Prostate gland (tissue), 2 donors: ENCODE measurements at regions not wholly inside any gene's neighbourhood (a gene's known extent, or its start where the extent isn't known, plus 50 kb on each side); places are given as distances from the start of the nearest gene placed in this dataset.
"Not testable (repeated sequence)": the region's sequence is repeated elsewhere in the genome, so short reads cannot be mapped to it uniquely, and the experiment has no call there.

ENCODE experiments used
- DNase-seq: peaks from one replicate; pipeline ENCODE4 v3.0.0-alpha.2; 2019; ENCODE audit warnings: low spot score
- H3K27ac ChIP-seq, 2 donors: fragments of 200-600 bp; sonication (generic); 2 replicates each; pipeline ENCODE4 v1.5.1; 2017 to 2019
- H3K27me3 ChIP-seq: fragments of 200-600 bp; sonication (generic); replicated peaks from 2 replicates; pipeline ENCODE4 v1.5.1; 2019; ENCODE audit not compliant: insufficient read depth
- H3K36me3 ChIP-seq, 2 donors: fragments of 200-600 bp; sonication (generic); 1 replicate in 1 of 2; 2 replicates in 1 of 2; pipeline versions ENCODE4 v1.5.1 to v1.8.1; 2017 to 2019
- H3K4me1 ChIP-seq: fragments of 200-600 bp; sonication (generic); replicated peaks from 2 replicates; pipeline ENCODE4 v1.5.1; 2019
- H3K4me3 ChIP-seq, 2 donors: fragments of 200-600 bp; sonication (generic); 2 replicates each; pipeline ENCODE4 v1.5.1; 2017 to 2019
- H3K9me3 ChIP-seq: fragments of 200-600 bp; sonication (generic); 2 replicates; pipeline ENCODE4 v1.5.1; 2017
- POLR2A ChIP-seq: fragments of 450-650 bp; IDR thresholded peaks from one replicate; pipeline ENCODE4 v1.6.1; 2016; ENCODE audit warnings: antibody characterized with exemption, mild to moderate bottlenecking
- POLR2AphosphoS5 ChIP-seq: sonication (generic); formaldehyde crosslinking; IDR thresholded peaks from one replicate; pipeline ENCODE4 v1.6.1; 2017; ENCODE audit warnings: antibody characterized with exemption
- WGBS: methylation state at CpG from one replicate; pipeline ENCODE4 v1.1.5; 2018; 5-methylcytosine and 5-hydroxymethylcytosine counted together
- intact Hi-C: fragments of 100-400 bp; cut with DNase I; formaldehyde crosslinking; loops from one replicate; pipeline ENCODE4 v1.14.2; 2022
- TF ChIP-seq, protein P1 (sequence below), 4 experiments: fragments of 200-600 bp in 2 of 4; fragments of 450-650 bp in 2 of 4; sonication (generic) in 2 of 4; IDR thresholded peaks; 1 replicate in 3 of 4; 2 replicates in 1 of 4; pipeline ENCODE4 v1.5.1; 2016 to 2019; ENCODE audit warnings: antibody characterized with exemption in 4 of 4, mild to moderate bottlenecking in 2 of 4, moderate library complexity in 2 of 4

DNA sequence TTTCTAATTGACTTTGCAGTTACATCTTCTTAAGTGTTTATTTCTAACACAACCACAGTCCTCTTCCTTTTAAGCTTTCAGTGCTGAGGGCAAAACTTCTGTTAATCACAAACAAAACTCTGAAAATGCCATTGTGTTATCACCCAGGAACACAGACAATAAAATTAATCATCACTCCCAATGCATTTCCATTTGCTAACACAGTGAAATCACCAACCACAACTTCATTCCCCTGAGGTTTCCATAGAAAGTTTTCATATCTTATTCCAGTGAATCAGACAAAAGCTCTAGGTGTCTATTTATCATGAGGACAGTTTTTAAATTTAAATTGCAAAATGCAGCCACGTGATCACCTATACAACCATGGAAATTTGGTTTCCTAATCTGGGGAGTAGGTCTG is 516.2 kb upstream of the TSPY4 start:
- no peak for DNase-seq
- intact Hi-C loops = no loop called here
- H3K9me3 ChIP-seq = no peaks in the 10 kb centered on the region
- H3K36me3 ChIP-seq = no peaks in the 10 kb centered on the region
- TF ChIP-seq POLR2AphosphoS5 (no peak), POLR2A (no peak)
- TF ChIP-seq, protein P1, sequence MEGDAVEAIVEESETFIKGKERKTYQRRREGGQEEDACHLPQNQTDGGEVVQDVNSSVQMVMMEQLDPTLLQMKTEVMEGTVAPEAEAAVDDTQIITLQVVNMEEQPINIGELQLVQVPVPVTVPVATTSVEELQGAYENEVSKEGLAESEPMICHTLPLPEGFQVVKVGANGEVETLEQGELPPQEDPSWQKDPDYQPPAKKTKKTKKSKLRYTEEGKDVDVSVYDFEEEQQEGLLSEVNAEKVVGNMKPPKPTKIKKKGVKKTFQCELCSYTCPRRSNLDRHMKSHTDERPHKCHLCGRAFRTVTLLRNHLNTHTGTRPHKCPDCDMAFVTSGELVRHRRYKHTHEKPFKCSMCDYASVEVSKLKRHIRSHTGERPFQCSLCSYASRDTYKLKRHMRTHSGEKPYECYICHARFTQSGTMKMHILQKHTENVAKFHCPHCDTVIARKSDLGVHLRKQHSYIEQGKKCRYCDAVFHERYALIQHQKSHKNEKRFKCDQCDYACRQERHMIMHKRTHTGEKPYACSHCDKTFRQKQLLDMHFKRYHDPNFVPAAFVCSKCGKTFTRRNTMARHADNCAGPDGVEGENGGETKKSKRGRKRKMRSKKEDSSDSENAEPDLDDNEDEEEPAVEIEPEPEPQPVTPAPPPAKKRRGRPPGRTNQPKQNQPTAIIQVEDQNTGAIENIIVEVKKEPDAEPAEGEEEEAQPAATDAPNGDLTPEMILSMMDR (IDR thresholded peaks at IDR 0.05) = no peak
- no peak overlapping the region for H3K27ac ChIP-seq
- H3K4me1 ChIP-seq = no peaks in the 10 kb centered on the region
- H3K4me3 ChIP-seq = no peak overlapping the region
- 18% methylated on average over 1 of the region's 1 CpG for whole genome bisulfite sequencing
- no peaks in the 10 kb centered on the region for H3K27me3 ChIP-seq

DNA sequence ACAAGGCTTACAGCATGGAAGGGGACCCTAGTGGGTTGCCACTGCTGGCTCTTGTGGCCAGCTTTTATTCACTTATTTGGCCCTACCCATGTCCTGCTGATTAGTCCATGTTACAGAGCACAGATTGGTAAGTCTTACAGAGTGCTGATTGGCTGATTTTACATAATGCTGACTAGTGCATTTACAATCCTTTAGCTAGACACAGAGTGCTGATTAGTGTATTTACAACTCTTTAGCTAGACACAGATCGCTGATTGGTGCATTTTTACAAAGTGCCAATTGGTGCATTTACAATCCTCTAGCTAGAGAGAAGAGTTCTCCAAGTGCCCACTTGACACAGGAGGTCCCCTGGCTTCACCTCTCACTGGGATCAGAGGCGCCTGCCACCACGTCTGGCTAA is 485.0 kb upstream of the TSPY4 start:
- intact Hi-C loops = no loop called here
- TF ChIP-seq POLR2A (no peak), POLR2AphosphoS5 (no peak)
- TF ChIP-seq, protein P1 (IDR thresholded peaks at IDR 0.05) = no peak

GRCh38 chrY:8888371-8888770 is 448.9 kb upstream of the TSPY4 start:
- no peaks in the 10 kb centered on the region for H3K4me1 ChIP-seq
- no peak overlapping the region for H3K4me3 ChIP-seq
- 87% methylated on average over 3 of the region's 3 CpGs for WGBS
- H3K27ac ChIP-seq = no peak overlapping the region
- DNase-seq = no peak
- intact Hi-C loops = no loop called here
- H3K27me3 ChIP-seq = no peaks in the 10 kb centered on the region
- TF ChIP-seq, protein P1 (IDR thresholded peaks at IDR 0.05) = no peak
- TF ChIP-seq POLR2AphosphoS5 (no peak), POLR2A (no peak)
- H3K9me3 ChIP-seq = no peaks in the 10 kb centered on the region
- no peaks in the 10 kb centered on the region for H3K36me3 ChIP-seq

More for the DNA sequence above, 485.0 kb upstream of the TSPY4 start:
- Histone ChIP-seq H3K4me1 (no peaks in the 10 kb centered on the region), H3K27me3 (no peaks in the 10 kb centered on the region), H3K27ac (no peak overlapping the region), H3K9me3 (no peaks in the 10 kb centered on the region), H3K36me3 (no peaks in the 10 kb centered on the region), H3K4me3 (no peak overlapping the region)
- 80% methylated on average over 3 of the region's 3 CpGs for WGBS
- no peak for DNase-seq

- Histone ChIP-seq H3K27me3 (no peaks in the 10 kb centered on the region), H3K4me1 (no peaks in the 10 kb centered on the region), H3K4me3 (no peak overlapping the region), H3K9me3 (no peaks in the 10 kb centered on the region), H3K36me3 (no peaks in the 10 kb centered on the region), H3K27ac (no peak overlapping the region)
- intact Hi-C loops = no loop called here
- TF ChIP-seq POLR2A = no peak
- no peak for TF ChIP-seq POLR2AphosphoS5
- TF ChIP-seq, protein P1 (IDR thresholded peaks at IDR 0.05) = no peak
- no peak for DNase-seq
- WGBS = 90% methylated on average over 1 of the region's 1 CpG
Observed at GRCh38 chrY:8897876-8898275, 439.4 kb upstream of the TSPY4 start.

- Histone ChIP-seq H3K27ac (no peak overlapping the region), H3K9me3 (no peaks in the 10 kb centered on the region), H3K36me3 (no peaks in the 10 kb centered on the region), H3K4me3 (no peak overlapping the region), H3K4me1 (no peaks in the 10 kb centered on the region), H3K27me3 (no peaks in the 10 kb centered on the region)
- 65% methylated on average over 2 of the region's 6 CpGs for WGBS
- intact Hi-C loops = no loop called here
- no peak for DNase-seq
- TF ChIP-seq POLR2AphosphoS5 (no peak), POLR2A (no peak)
- TF ChIP-seq, protein P1 (IDR thresholded peaks at IDR 0.05) = no peak
Observed at GRCh38 chrY:8905141-8905540, 432.1 kb upstream of the TSPY4 start.

- DNase-seq, H3K4me1 ChIP-seq, H3K4me3 ChIP-seq, H3K9me3 ChIP-seq, intact Hi-C loops, H3K27ac ChIP-seq, H3K36me3 ChIP-seq, H3K27me3 ChIP-seq: not testable (repeated sequence)
- 54% methylated on average over 3 of the region's 3 CpGs for WGBS
Observed at GRCh38 chrY:8922576-8922975, 414.7 kb upstream of the TSPY4 start.
